ENCODE measurements at regions not wholly inside any gene's neighbourhood (a gene's known extent, or its start where the extent isn't known, plus 50 kb on each side); places are given as distances from the start of the nearest gene placed in this dataset.

GRCh38 chr5:124461157-124461556 lies 285.3 kb downstream of the ZNF608 start:
- no peak for TF ChIP-seq CTCF (IDR thresholded peaks at IDR 0.05)
- no peak for TF ChIP-seq POLR2A (IDR thresholded peaks at IDR 0.05)
